ENCODE measurements at regions not wholly inside any gene's neighbourhood (a gene's known extent, or its start where the extent isn't known, plus 50 kb on each side); places are given as distances from the start of the nearest gene placed in this dataset.

- DNase-seq (ENCODE audit: low read depth): no peak
- no peak for TF ChIP-seq CTCF (IDR thresholded peaks at IDR 0.05; ENCODE audit: control insufficient read depth, extremely low read depth, insufficient read depth)
- no peak overlapping the region for H3K4me3 ChIP-seq (ENCODE audit: low read depth, low read length)
Measured at GRCh38 chr3:193846569-193846968, 253.6 kb downstream of the OPA1 start.

GRCh38 chr3:193847402-193847801 lies 254.4 kb downstream of the OPA1 start:
- H3K4me3 ChIP-seq (ENCODE audit: low read depth, low read length): no peak overlapping the region
- no peak for TF ChIP-seq CTCF (IDR thresholded peaks at IDR 0.05; ENCODE audit: control insufficient read depth, extremely low read depth, insufficient read depth)
- DNase-seq (ENCODE audit: low read depth): no peak

GRCh38 chr3:193848547-193848946 lies 255.5 kb downstream of the OPA1 start:
- no peak for TF ChIP-seq CTCF (IDR thresholded peaks at IDR 0.05; ENCODE audit: control insufficient read depth, extremely low read depth, insufficient read depth)
- no peak overlapping the region for H3K4me3 ChIP-seq (ENCODE audit: low read depth, low read length)
- no peak for DNase-seq (ENCODE audit: low read depth)

GRCh38 chr3:193850084-193850619 lies 257.1 kb downstream of the OPA1 start:
- DNase-seq (ENCODE audit: low read depth): no peak
- TF ChIP-seq CTCF (IDR thresholded peaks at IDR 0.05; ENCODE audit: control insufficient read depth, extremely low read depth, insufficient read depth): no peak

GRCh38 chr3:193851428-193851847 lies 258.4 kb downstream of the OPA1 start:
- TF ChIP-seq CTCF (IDR thresholded peaks at IDR 0.05; ENCODE audit: control insufficient read depth, extremely low read depth, insufficient read depth): no peak
- H3K4me3 ChIP-seq (ENCODE audit: low read depth, low read length): no peak overlapping the region
- DNase-seq (ENCODE audit: low read depth): peak; percentile 79

More at GRCh38 chr3:193850084-193850619, 257.1 kb downstream of the OPA1 start:
- H3K4me3 ChIP-seq (ENCODE audit: low read depth, low read length): no peak overlapping the region

GRCh38 chr3:193851941-193852674 lies 259.1 kb downstream of the OPA1 start:
- no peak overlapping the region for H3K4me3 ChIP-seq (ENCODE audit: low read depth, low read length)
- no peak for TF ChIP-seq CTCF (IDR thresholded peaks at IDR 0.05; ENCODE audit: control insufficient read depth, extremely low read depth, insufficient read depth)
- DNase-seq (ENCODE audit: low read depth): no peak

- TF ChIP-seq CTCF (IDR thresholded peaks at IDR 0.05; ENCODE audit: control insufficient read depth, extremely low read depth, insufficient read depth): no peak
- DNase-seq (ENCODE audit: low read depth): no peak
- H3K4me3 ChIP-seq (ENCODE audit: low read depth, low read length): no peak overlapping the region
Measured at GRCh38 chr3:193852901-193853300, 259.9 kb downstream of the OPA1 start.

All from LNCaP clone FGC (cell line).